Stomach (tissue), 8 donors: ENCODE measurements at regions not wholly inside any gene's neighbourhood (a gene's known extent, or its start where the extent isn't known, plus 50 kb on each side); places are given as distances from the start of the nearest gene placed in this dataset.

Experiments used
- DNase-seq, 2 donors: peaks; one replicate each; pipeline versions ENCODE4 v3.0.0 to v3.0.0-alpha.2; 2013 to 2019
- H3K27ac ChIP-seq, 5 donors: fragments of 200-600 bp in 4 of 5; sonication (generic) in 4 of 5; one replicate each; pipeline ENCODE4 v1.5.1; 2013 to 2019; ENCODE audit warnings: mild to moderate bottlenecking in 1 of 5, moderate library complexity in 1 of 5
- H3K27me3 ChIP-seq, 3 donors: fragments of 200-600 bp; sonication (generic); one replicate each; pipeline ENCODE4 v1.5.1; 2017 to 2019; ENCODE audit warnings: mixed run types in 1 of 3
- H3K36me3 ChIP-seq, 4 donors: fragments of 200-600 bp; sonication (generic); 1 replicate in 3 of 4; 2 replicates in 1 of 4; pipeline ENCODE4 v1.5.1; 2016 to 2019
- H3K4me1 ChIP-seq, 4 donors: fragments of 200-600 bp; sonication (generic); one replicate each; pipeline ENCODE4 v1.5.1; 2016 to 2019
- H3K4me3 ChIP-seq, 4 donors: fragments of 200-600 bp; sonication (generic) in 3 of 4; one replicate each; pipeline ENCODE4 v1.5.1; 2016 to 2019; ENCODE audit warnings: mild to moderate bottlenecking in 1 of 4
- H3K9me3 ChIP-seq, 4 donors: fragments of 200-600 bp; sonication (generic); one replicate each; pipeline ENCODE4 v1.5.1; 2016 to 2019
- CTCF ChIP-seq, 7 experiments: fragments of 450-650 bp in 4 of 7; fragments of 200-600 bp in 3 of 7; sonication (generic) in 3 of 7; IDR thresholded peaks; one replicate each; pipeline ENCODE4 v1.5.1; 2016 to 2019; ENCODE audit warnings: antibody characterized with exemption in 7 of 7, control low read depth in 2 of 7, mild to moderate bottlenecking in 1 of 7
- EP300 ChIP-seq: sonication (generic); formaldehyde crosslinking; IDR thresholded peaks from one replicate; pipeline ENCODE4 v1.6.1; 2017; ENCODE audit warnings: antibody characterized with exemption
- POLR2A ChIP-seq, 4 donors: fragments of 450-650 bp; IDR thresholded peaks; one replicate each; pipeline ENCODE4 v1.6.1; 2016; ENCODE audit warnings: antibody characterized with exemption in 4 of 4, control low read depth in 2 of 4, mild to moderate bottlenecking in 1 of 4, moderate library complexity in 1 of 4
- POLR2AphosphoS5 ChIP-seq, 3 donors: sonication (generic); formaldehyde crosslinking; IDR thresholded peaks; one replicate each; pipeline ENCODE4 v1.6.1; 2016; ENCODE audit warnings: antibody characterized with exemption in 3 of 3
- WGBS, 5 donors: extraction: QIAGEN DNeasy Blood & Tissue Kit in 3 of 5; methylation state at CpG; one replicate each; pipeline versions ENCODE4 v1.1.5 to v1.1.7; 2013 to 2018; 5-methylcytosine and 5-hydroxymethylcytosine counted together
- intact Hi-C: fragments of 100-400 bp; cut with DNase I; formaldehyde crosslinking; loops from one replicate; pipeline ENCODE4 v1.15.1; 2023; ENCODE audit warnings: low total_unique reads
- donor health status: healthy with polysubstance abuse.
- donor health status: Bipolar disorder and iron deficiency.
- donor health status: healthy.

DNA sequence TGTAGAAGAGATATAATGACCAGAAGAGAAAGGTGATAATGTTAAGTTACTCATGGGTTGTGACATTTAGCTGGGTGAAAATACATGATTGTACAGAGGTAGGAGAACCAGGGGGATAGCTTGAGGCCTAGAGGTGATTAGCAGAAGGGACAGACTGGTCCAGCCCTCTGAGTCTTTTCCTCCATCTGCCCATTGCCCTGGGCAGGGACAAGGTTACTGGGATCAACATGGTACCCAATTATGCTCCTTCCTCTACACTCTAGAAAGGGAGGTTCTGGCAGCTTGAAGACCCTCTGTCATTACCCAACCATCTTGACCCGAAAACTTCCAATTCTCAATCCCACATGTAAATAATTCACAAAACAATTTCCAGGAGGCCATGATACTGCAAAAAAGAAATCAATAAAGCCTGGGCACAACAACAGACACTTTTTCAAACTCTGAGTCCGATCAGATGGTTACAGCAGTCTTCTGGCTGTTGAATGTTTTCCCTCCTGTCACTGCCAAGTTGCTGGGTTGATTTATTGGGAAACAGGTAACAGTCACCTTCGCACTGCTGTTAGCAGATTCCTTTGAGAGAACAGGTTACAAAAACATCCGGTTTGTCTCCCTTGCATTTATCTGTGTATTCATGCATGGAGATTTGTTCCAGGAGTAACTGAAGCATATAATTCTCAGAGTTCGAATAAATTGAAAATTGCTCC, 239.1 kb upstream of the HTR2A start:
- no peak for DNase-seq
- 57 to 78% (median 67%) methylated on average over 5 of the region's 5 CpGs for WGBS, 5 donors
- no peaks in the 10 kb centered on the region for H3K36me3 ChIP-seq
- no peaks in the 10 kb centered on the region for H3K9me3 ChIP-seq
- H3K27ac ChIP-seq: no peak overlapping the region
- H3K4me3 ChIP-seq: no peak overlapping the region
- no peak for TF ChIP-seq POLR2A (IDR thresholded peaks at IDR 0.05)
- no peak for TF ChIP-seq CTCF (IDR thresholded peaks at IDR 0.05)
- no peak for TF ChIP-seq POLR2AphosphoS5 (IDR thresholded peaks at IDR 0.05)
- no peak for TF ChIP-seq EP300
- no peaks in the 10 kb centered on the region for H3K27me3 ChIP-seq
- H3K4me1 ChIP-seq: no peaks in the 10 kb centered on the region
- intact Hi-C loops: no loop called here

DNA sequence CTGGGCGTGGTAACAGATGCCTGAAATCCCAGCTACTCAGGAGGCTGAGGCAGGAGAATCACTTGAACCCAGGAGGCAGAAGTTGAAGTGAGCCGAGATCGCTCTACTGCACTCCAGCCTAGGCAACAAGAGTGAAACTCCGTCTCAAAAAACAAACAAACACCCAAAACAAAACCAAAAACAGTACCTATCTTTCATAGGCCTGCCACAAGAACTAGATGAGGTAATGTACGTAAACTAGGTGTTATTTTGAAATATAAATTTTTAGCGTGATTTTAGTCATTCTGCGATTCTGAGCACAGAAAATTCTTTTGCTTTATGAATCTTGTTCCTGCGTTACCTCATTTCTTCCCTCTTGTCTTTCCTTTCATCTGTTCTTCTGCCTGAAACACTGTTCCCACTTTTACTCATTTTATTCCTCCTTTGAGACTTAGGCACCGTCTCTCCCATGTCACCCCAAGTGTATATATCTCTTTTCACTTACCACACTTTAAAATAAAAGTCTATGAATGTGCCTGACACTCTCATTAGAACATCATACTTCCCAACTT, 238.2 kb upstream of the HTR2A start:
- no peak for TF ChIP-seq EP300
- TF ChIP-seq POLR2A (IDR thresholded peaks at IDR 0.05): no peak
- TF ChIP-seq CTCF (IDR thresholded peaks at IDR 0.05): no peak
- TF ChIP-seq POLR2AphosphoS5 (IDR thresholded peaks at IDR 0.05): no peak
- WGBS, 5 donors: 75 to 92% (median 81%) methylated on average over 9 of the region's 9 CpGs

DNA sequence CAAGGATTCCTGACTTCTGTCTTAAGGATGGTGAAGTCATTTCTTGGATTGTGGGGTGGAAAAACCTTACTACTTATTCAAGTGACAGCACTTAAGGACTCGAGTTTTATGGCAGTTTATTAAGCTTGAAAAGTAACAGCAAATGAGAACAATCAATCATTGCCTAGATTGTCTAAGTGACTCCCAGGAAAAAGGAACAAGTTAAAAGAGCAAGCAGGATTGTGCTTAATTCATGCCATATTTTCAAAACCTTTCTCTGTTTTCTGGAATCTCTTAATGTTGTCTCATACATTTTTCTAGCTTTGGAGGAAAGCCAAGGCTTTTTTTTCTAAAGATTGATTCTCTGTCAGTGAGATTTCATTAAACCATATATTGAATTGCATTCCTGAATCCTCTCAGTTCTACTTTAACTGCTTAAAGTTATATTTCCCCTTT, 236.2 kb upstream of the HTR2A start:
- Histone ChIP-seq H3K27me3 (no peaks in the 10 kb centered on the region), H3K27ac (no peak overlapping the region), H3K4me1 (no peaks in the 10 kb centered on the region), H3K36me3 (no peaks in the 10 kb centered on the region), H3K4me3 (no peak overlapping the region), H3K9me3 (no peaks in the 10 kb centered on the region)
- TF ChIP-seq CTCF (IDR thresholded peaks at IDR 0.05): no peak
- no peak for TF ChIP-seq POLR2A (IDR thresholded peaks at IDR 0.05)
- no peak for TF ChIP-seq EP300
- no peak for TF ChIP-seq POLR2AphosphoS5 (IDR thresholded peaks at IDR 0.05)
- DNase-seq: peak in 1 of 2 donors; percentile 35
- 4 to 23% (median 16%) methylated on average over 1 of the region's 1 CpG for WGBS, 5 donors
- intact Hi-C loops: no loop called here

More for the DNA sequence above, 238.2 kb upstream of the HTR2A start:
- Histone ChIP-seq H3K4me3 (no peak overlapping the region), H3K4me1 (no peaks in the 10 kb centered on the region), H3K27ac (no peak overlapping the region), H3K36me3 (no peaks in the 10 kb centered on the region), H3K9me3 (no peaks in the 10 kb centered on the region), H3K27me3 (no peaks in the 10 kb centered on the region)
- no peak for DNase-seq
- intact Hi-C loops: no loop called here

DNA sequence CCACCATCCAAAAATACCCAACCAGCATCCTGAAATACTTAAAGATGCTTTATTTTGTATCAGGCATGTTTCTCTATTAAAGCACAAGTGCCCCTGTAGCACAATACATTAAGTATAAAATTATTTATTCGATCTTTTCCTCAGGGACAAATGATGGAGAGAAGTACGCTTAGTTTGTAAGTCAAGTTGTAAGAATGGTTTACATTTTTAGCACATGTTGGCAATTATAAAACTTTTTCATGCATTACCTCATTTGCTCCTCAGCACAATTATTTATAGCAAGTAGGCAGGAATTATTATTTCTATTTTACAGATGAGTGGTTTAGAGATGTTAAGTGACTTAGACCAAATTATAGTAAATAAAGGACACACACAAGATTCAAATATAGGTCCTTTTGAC, 232.6 kb upstream of the HTR2A start:
- WGBS, 5 donors: 58 to 80% (median 69%) methylated on average over 2 of the region's 2 CpGs
- intact Hi-C loops: no loop called here
- no peak for TF ChIP-seq POLR2AphosphoS5 (IDR thresholded peaks at IDR 0.05)
- no peak for TF ChIP-seq EP300
- TF ChIP-seq CTCF (IDR thresholded peaks at IDR 0.05): no peak
- TF ChIP-seq POLR2A (IDR thresholded peaks at IDR 0.05): no peak
- H3K4me3 ChIP-seq: no peak overlapping the region
- no peak for DNase-seq
- no peaks in the 10 kb centered on the region for H3K36me3 ChIP-seq
- no peak overlapping the region for H3K27ac ChIP-seq
- no peaks in the 10 kb centered on the region for H3K4me1 ChIP-seq
- H3K9me3 ChIP-seq: no peaks in the 10 kb centered on the region
- no peaks in the 10 kb centered on the region for H3K27me3 ChIP-seq
